ENCODE measurements at regions not wholly inside any gene's neighbourhood (a gene's known extent, or its start where the extent isn't known, plus 50 kb on each side); places are given as distances from the start of the nearest gene placed in this dataset.
A peak's percentile ranks its signal among the peaks of the same experiment; 100 is the strongest.

DNA sequence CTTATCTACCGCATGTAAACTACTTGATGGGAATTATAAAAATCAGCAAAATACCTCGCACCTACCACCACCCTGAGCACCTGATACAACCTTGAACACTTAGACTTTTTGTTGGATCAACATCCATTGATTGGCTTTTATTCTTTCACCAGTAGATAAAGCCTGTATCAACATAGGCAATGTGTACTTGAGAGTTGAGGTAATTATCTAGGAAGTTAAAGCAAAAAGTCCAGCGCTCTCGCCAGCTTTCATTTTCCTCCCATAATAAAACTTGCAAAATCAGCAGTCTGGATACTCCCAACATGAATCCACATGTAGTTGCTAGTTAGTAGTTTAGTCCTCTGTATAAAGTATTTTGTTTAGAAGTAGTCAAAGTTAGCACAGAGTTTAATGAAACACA lies 132.0 kb upstream of the PRDM1 start:
- no peak for DNase-seq

DNA sequence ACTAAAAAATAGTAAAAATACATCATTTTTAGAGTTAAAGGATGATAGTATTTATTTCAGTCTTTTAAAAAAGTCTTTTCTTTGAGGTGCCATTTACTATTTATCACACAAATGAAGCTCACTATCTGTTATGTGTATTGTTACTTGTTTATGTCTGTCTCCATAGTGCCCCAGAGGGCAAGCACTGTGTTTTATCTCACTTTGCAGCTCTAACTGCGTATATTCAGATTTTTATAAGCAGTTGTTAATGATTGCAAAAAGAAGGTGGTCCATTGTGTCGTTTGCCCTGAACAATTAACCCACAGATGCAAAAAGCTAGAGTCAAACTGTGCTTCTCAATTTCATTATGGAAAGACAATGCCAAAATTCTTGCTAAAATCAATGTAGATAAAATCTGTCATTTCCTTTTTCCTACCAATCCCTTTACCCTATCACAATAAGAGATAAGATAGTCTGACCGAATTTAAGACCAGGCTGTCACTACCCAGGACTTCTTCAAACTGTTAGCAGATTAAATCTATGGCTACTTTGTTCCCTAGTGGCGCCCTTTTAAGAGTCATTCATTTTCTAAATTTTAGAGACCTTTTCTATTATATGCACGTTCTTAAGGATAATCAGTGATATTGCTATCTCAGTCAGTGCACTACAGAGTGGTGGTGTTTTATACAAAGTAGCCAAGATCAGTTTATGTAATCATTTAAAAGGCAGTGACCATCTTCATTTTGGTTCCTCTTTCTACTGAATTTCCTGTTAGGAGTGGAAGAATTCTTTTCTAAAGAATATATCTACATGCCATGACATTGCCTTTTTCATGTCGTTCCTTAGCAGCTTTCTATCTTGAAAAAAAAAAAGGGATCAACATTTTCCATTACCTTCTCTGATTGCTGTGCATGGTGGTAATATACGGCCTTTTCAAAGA lies 133.1 kb upstream of the PRDM1 start:
- DNase-seq = peak; percentile 42

DNA sequence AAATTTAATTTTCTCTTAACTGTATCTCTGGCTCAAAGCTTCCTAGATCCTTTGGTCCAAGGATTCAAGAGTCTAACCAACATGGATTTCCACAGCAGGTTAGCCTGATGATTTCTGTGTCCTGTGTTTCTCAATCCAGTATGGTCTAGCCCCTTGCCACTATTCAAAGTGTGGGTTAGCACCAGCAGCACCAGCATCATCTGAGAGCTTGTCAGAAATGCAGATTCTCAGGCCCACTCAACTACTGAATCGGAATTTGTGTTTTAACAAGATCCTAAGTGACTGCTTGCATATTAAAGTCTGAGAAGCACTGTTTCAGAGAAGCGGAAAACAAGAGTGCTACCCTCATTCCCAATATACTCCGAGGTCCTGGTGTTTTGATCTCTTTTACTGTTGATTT lies 133.8 kb upstream of the PRDM1 start:
- no peak for DNase-seq

DNA sequence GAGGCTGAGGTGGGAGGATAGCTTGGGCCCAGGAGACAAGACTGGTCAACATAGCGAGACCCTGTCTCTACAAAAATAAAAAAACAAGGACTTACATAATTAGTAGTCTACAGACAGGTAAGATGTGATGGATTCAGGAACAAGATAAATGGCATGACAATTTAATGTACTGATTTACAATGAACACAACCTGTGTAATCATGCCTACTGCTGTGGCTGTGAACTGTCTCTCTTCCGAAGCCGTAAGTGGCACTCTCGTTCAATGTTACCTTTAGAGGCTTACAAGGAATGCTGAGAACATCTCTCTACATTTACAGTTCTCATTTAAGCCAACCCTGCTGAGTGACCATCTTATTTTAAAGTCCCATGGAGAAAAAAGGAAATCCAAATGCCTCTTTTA lies 134.8 kb upstream of the PRDM1 start:
- no peak for DNase-seq

DNA sequence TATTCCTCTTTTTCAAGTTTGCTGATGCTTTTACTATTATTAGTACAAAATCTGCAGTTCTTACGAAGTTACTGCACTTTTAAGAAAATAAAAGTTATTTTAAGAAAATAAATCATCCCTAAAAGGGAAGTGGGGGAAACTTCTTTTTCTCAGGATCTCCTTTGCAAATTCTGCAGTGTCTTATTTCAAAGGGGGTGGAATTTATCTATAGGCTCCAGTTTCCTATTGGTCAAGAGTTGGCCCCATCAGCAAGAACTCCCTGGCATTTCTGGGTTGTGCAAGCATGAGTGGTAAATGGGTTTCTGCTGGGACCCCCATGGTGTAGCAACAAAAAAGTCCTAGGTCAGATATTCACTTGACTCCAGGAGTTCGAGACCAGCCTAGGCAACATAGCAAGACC lies 136.3 kb upstream of the PRDM1 start:
- peak; percentile 46 for DNase-seq

DNA sequence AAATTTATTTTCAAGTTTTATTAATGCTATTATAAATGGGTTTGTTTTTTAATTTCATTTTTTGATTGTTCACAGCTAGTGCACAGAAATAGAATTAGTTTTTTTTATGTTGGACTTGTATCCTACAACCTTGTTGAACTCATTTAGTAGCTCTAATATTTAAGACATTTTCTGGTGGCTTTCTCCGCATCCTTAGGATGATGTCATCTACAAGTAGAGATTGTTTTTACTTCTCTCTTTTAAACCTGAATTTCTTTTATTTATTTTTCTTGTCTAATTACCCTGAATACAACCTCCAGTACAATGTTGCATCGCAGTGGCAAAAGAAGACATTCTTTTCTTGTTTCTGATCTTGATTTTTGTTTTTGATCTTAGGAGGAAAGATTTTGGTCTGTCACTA lies 142.6 kb upstream of the PRDM1 start:
- DNase-seq = no peak

DNA sequence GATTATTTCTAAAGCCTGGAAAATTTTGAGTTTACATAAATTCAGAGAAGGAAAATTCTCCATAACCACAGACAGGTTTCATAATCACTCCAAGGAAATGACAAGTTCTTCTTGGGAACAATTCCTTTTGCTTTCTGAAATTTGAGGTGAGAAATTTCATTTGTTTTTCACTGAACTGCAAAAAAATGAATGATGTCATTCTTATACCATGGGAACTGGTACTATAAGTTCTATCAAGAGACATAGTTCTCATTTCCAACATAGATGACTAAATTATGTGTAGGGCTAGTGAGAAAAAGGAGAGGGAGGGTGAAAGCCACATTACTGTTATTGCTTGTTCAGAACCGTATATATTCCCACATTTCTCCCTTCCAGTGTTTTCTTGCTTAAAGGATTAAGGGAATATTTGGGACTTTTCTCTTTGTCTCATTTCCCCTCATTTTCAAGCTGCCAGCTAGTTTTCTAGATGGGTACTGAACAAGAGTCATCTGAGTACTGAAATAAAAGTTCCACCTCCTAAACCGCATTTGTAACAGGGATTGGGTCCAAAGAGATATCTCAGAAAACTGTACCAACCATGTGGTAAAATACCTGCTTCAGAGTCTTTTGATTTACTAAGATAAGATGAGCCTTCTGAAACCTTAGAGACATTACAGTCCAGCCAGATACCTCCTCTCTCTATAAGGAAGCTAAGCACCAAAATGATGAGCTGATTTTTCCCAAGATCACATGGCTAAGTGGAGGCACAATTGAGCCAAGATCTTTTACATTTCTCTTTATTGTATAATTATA lies 144.3 kb upstream of the PRDM1 start:
- DNase-seq = peak; percentile 84

DNA sequence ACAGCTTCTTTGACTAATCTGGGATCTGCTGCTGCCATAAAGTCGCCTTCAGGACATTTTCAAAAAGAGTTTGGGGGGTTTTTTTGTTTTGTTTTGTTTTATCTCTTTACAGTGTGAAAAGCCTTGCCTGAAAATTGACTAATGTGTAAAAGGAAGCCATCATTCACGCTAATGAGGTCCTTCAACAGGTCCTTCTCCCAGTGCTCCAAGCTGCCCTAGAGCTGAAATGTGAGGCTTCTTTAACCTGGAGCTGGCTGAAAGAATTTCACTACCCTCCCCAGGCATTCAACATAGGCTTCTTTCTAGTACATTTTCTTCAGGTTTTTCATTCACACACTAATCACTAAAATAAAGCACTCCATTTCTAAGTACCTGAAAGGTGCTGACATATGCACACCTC lies 145.1 kb upstream of the PRDM1 start:
- DNase-seq = no peak

DNA sequence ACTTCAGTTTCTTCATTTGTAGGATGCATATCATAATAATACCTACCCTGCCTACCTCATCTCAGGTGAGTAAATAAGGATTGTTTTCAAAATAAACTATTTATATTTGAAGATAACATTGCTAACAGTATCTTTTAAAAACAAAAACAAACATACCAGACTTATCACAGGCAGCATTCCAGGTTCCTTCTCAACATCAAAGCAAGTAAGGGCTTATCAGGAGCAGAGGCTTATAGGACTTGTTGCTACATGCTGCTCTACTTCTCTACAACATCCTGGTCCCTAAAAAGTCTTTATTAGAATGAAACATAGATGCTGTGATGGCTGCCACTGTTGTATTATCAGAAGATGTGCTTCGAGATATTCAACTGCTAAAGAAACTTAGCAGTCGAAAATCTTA lies 149.2 kb upstream of the PRDM1 start:
- no peak for DNase-seq

DNA sequence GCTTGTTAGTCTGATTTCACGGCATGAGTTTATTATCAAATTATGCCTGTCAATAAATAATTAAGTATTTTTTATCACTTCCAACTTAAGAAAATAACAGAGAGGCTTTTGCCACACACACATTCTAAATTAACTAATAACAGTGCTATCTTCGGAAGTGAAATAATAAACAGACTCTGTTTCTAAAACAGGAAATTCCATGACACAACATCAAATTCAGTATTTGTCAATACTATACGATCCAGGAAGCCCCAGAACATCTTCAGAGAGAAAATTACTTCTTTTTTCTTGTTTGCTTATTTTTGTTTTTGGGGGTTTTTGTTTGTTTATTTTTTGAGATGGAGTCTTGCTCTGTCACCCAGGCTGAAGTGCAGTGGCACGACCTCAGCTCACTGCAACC lies 150.7 kb upstream of the PRDM1 start:
- DNase-seq = peak; percentile 59

DNA sequence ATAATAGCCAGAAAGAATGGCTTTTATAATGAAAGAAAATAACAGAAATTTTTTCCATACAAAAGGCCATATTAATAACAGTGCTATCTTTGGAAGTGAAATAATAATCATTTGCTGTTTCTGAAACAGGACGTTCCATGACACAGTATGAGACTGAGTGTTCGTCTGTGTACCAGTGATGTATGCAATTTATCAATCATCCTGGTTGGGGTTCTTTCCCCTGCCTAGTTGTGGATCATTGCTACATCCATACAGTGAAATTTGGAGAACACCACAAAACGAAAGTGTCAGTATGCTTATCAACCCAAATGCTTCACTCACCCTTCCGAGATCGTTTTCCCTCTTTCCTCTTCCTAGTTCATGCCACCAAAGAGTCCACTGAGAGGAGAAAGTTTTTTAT lies 151.4 kb upstream of the PRDM1 start:
- no peak for DNase-seq

DNA sequence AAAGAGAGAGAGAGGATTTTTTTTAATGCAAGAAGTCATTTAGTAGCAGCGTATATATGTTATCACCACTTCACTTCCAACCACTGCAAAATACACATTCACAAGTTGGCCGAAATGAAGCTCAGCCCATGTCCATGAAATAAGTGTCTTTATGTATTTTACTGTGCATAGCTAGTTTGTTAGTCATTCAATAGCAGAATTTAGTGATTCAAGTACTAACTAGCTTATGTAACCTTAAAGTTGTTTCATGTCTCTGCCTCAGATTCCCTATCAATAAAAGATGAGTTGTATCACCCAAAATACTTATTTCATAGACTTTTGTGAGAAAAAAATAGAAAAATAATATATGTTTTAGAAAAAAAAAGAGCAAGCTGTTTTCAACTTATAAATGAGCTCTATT lies 153.7 kb upstream of the PRDM1 start:
- DNase-seq = no peak

DNA sequence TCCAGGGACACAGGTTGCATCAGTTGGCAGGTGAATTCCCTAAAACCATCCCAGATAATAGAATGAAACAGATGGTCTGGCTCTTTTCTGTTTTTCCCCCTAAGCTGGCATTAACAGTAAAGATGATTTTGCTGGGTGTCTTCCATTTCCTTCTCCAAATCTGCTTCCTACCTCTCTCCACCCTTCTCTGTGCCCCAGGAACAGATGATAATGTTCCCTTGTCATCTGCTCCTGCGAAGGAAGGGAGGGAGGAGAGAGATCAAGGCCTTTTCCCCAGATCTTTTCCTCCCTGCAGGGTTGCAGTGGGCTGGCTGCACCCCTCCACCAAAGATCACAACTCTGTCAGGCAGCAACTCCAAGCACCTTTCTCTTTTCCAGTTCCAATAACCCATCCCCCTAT lies 156.5 kb upstream of the PRDM1 start:
- no peak for DNase-seq

DNA sequence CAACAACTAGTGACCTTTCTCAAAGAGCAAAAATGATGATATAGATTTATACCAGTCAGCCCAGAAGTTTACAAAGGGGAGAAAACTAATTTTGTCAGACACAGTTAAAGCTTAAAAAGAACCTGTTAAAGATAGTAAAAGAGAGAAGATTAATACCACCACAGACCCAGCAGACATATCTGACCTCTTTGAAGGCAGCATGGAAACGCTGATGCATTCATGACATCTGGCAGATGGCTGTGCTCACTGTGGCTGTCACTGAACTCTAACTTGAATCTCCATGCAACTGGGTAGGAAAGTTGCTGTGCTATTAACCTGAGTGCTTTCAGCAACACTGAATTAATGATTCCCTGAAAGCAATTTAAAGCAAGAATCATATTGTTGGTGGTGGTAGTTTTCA lies 159.8 kb upstream of the PRDM1 start:
- DNase-seq = no peak

DNA sequence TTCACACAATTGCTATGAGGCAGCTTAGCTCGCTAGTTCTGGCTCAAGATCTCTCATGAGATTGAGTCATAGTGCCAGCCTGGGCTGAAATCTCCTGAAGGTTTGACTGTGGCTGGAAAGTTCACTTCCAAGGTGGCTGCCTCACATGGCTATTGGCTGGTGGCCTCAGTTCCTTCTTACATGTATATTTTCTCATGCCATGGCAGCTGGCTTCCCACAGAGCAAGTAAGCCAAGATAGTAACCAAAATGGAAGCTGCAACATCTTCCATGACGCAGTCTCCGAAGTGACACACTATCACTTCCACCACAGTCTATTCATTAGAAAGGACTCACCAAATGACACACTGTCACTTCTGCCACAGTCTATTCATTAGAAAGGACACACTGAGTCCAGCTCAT lies 160.4 kb upstream of the PRDM1 start:
- DNase-seq = peak; percentile 44

DNA sequence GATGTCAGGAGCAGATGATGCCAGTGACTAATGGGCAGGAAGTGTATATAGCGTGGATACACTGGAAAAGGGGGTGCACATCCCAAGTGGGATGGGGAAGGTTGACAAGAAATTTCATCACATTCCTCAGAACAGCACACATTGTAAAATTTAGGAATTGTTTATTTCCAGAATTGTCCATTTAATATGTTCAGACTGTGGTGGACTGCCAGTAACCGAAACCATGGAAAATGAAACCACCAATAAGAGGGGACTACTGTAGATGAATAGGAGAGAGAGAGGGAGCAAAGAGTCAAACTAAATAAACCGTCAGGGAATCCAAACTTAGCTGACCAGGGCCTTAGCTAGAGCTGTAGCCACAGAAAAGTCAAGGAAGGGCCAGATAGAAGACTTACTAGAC lies 164.4 kb upstream of the PRDM1 start:
- DNase-seq = no peak

DNA sequence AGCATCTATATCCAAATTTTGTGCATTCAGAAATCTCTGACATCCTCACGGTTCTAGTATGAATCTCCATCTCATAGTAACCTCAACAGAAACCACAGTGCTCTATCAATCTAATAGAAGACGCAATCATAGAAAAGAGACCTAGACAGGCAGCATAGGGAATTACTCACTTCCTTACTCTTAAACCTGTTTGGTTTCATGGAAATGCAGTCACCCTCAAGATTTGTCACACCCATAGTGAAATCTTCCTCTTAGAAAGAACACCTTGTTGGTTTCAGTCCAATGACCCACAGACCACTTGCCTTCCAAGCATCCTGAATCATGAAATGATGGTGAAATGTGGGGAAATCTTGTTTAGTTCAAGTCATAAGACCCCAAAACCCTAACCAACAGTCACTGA lies 166.1 kb upstream of the PRDM1 start:
- DNase-seq = no peak

DNA sequence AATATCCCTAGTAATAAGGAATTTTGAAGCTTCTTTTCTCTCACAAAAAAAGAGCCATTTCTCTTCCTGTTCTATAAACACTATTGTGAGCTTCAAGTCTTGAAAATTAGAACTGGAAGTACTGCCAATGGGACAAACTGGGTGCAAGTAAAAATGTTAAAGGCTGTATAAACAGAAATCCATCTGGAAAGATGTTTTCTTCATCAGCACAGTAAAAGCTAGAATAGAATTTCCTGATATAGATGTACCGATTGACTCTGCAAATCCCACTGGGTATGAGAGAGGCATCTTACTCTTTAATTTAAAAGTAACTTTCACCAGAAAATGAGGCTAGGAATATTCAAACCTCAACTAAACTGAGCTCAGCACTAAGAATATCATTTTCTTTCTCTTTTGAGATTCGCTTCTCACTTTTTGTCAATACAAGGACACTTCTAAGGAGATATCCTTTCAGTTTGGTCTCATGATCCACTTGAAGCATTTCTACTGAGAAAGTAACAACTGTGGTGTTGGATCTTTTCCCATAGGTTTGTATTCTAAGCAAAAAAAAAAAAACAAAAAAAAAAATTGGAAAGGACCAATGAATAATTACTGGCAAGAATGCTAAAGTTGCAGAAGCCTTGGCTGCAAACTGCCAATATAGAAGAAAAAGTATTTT lies 169.0 kb upstream of the PRDM1 start:
- DNase-seq = no peak

DNA sequence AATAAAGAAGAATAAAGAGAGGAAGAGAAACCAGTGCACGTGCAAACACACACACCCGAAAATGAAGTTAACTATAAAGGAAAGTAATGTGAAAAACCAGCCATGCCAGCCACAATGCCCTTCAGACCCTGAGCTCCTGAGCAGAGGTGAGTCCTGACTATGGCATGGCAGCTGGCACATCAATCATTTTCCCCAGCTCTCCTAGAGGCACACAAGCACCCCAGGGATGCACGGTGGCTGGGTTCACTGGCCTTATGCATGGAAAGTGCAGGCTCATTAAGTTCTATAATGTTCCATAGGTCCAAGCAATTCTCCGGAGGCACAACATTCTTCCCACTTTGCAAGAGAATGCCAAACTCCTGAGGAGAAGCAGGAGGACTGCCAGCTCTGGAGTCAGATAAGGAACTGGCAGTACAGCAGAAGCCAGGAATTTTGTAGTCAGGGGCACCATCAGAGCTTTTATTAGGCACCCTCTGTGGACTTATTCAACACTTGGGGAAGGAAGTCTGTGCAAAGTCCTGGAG lies 175.0 kb upstream of the PRDM1 start:
- peak; percentile 38 for DNase-seq

DNA sequence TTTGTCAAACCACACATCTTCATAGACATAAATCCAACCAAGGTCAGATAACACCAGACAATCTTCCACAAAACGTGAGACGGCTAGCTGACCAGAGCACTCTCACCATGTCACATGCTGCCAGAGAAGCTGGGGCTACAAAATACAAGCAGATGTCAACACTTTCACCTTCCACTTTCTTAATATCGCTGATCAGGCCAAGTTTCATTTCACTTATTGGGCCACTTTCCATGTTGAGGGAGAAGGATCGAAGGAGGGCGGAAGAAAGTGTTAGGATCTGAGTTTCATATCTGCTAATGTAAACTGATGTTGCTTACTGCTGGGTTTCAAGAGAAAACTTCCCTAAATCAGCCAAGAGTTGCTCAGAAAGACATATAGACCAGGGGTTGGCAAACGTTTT lies 177.0 kb upstream of the PRDM1 start:
- DNase-seq = peak; percentile 89

DNA sequence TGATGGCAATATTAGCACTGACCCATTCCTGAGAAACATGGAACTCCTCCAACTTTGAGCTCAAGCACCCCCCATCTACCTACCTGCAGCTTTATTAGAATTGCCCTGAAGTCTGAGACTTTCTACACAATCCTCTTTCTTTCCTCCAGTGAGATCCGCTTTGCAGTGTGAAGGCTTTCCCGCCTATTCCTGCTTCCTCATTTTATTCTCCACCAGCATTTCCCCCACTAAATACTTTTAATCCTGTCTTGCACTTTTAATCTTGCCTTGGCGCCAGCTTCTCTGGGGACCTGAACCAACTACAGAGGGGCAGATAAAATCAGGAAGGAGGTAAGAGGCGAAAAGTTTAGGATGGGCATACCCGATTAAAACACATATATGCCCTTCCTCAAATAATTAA lies 178.1 kb upstream of the PRDM1 start:
- no peak for DNase-seq

DNA sequence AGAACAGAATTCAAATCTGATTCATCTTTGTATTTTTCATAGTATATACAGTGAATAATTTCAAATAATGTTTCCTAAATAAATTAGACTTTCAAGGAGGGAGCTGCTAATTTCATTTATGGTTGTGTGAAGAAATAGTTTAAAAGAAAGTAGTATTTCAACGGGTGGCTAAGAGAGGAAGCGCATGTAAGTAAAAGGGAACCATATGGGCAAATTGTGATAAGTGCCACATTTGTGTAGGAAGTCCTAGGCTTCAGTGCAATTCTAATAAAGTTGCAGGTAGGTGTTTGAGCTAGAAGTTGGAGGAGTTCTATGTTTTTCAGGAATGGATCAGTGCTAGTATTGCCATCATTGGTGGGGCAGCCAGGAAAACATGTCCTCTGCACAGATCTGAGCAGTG lies 178.8 kb upstream of the PRDM1 start:
- peak; percentile 40 for DNase-seq

DNA sequence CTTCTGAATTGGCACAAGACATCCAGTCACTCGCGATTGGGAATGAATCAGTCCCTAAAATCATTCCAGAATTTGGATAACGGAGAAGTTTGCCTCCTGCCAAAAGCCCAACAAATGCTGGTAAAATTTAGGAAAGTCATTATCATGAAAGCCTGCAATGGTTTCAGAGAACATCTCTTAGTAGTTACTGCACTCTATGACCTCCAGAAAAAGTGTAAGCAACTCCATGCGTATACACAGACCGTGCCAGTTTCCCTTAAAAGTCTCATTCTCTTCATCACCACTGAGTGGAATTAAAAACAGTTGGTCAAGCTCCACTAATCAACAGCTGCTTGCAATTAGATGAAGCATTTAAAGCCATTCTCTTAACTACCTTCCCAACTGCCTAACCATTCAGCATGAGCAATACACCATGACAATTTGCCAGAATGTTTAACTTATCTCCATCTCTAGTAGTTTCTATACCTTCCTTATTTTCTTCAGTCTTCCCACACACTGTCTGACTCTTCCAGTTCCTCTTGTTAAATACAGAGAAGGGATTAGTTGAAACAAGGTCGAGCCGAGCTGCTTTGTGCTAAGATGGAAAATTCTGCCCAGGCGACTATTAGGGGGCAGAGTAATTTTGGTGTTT lies 183.6 kb upstream of the PRDM1 start:
- no peak for DNase-seq

Measured in suppressor macrophage treated with lipopolysaccharide for 4 hours (primary cell).